GM04504 (cell line): ENCODE measurements at regions not wholly inside any gene's neighbourhood (a gene's known extent, or its start where the extent isn't known, plus 50 kb on each side); places are given as distances from the start of the nearest gene placed in this dataset.
"Not testable (repeated sequence)": the region's sequence is repeated elsewhere in the genome, so short reads cannot be mapped to it uniquely, and the experiment has no call there.

Experiments used
- DNase-seq: peaks from one replicate; pipeline ENCODE4 v3.0.0-alpha.2; 2012; ENCODE audit warnings: low read depth

GRCh38 chr22:45061332-45061731 is 51.5 kb upstream of the PHF21B start:
- DNase-seq: no peak

DNA sequence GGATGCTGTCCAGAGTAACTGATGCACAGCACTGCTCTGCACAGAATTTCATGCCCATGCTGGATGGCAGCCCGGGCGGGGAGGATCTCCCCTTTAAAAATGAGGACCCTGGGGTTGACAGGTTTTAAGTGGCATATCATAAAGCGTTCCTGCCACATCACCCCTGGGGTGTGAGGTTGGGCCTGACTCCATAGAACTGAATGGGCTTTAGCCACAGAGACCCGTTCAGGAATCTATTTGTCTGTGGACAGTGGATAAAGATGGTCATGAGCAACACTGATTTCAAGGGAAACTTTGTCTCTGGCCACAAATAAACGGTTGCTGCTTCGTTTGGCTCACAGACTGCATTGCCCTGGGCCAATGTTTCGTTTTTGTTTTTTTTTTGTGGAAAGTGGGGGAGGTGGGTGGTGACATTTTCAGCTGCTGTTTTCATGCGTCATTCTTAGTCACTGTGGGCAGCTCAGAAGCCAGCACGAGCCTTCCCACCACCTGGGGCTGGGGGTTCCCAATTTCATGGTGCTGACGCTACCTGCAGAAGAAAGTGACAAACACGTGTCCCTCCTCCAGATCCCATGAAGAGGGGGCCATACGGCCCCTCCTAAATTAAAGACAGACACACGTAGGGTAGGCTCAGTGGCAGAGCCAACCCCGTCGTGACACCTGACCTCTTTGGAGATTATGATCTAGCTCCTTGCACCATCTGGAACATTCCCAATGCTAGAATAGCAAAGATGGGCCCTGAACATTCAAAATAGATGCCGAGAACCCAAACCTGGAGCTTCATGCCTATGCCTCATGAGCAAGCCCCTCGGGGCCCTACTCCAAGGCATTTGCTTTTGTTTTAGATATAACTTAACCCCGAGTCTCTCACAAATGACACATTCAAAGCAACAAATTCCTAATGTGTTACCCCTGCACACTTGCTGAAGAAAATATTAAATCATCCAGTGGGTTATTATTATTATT is 54.8 kb upstream of the PHF21B start:
- DNase-seq: peak; percentile 34

GRCh38 chr22:45065726-45066125 is 55.9 kb upstream of the PHF21B start:
- DNase-seq: no peak

DNA sequence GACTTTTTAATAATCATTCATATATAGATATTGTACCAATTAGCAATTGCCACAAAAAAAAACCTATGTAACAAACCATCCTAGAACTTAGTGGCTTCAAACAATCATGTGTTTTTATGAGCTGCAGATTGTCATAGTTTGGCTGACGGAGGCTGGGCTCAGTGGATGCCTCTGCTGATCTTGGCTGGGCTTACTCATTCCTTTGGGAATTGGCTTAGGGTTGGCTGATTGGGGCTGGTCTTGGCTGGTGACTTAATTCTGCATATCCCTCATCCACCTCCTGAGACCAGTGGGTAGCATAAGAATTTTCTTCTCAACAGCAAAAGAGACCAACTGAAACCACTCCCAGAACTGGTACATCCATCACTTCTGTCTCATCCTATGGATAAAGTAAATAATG is 57.9 kb upstream of the PHF21B start:
- DNase-seq: no peak

DNA sequence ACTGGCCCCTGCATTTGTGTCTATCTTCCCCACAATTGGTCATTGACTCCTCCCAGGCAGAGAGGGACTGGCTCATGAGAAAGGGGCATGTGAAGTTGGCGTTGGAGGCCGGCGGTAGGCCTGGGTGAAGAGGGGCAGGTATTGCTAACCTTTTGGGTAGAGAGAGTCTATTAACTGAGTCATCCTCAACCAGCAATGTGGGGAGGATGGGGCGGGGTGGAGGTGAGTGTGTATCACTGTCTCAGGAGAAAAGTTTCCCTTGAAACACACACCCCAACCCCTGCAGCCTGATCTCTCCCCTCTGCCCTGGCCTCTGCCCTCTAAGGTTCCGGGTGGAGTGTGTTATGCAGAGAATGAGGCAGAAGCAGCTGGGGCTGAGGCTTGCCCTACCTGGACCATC is 60.1 kb upstream of the PHF21B start:
- DNase-seq: no peak

DNA sequence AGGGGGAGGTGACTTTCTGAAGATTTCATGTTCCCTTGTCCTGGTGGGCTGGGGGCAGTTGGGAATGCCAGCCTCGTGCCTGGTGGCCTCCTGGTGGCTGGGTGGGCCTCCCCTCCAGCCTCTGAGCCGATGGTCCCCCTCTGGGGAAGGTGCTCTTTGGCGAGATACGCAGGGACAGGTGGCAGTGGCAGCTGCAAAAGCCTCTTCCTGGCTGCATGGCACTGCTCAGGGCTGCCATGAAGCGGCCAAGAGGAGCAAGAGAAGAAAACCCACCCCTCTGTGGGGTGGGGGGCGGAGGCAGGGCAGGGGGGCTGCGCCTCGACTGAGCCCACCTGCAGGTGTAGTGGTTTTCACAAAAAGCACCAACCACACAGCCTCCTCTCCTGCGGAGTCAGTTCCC is 61.8 kb upstream of the PHF21B start:
- DNase-seq: no peak

- DNase-seq: peak; percentile 41
Observed at GRCh38 chr22:45072322-45072903, 62.6 kb upstream of the PHF21B start.

DNA sequence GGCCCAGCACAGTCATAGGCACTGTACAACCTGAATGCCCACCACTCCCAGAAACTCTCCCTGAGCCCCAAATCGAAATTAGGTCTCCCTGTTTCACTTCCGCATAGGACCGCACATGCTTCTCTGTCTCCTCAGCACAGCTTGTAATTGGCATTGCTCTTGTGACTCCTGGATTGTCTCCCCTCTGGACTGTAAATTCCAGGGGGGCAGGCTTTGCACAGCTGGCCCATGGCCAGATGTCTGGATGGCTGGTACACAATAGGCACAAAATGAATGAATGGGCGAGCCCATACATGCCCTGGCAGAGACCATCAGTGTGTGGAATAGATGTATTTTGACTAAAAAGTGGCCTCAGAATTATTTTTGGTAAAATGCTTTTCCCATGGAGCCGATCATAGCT is 63.3 kb upstream of the PHF21B start:
- no peak for DNase-seq

DNA sequence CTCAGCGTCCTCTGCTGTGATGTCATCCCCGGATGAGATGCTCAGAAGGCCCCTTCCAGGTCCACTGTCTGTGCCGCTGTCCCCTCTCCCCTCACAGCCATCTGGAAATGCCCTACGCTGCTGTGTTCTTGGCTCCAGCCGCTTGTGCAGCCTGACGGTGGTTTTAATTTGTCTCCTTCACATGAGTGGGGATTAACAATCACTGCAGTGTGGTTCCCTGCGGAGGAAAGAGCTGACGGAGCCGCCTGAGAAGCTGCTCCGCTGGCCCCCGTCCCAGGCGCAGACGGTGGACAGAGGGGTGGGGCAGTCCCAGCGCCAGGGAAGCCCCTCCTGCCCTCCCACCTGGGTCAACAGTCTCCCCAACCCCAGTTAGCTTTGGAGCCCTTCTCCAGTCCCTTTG is 67.5 kb upstream of the PHF21B start:
- no peak for DNase-seq

DNA sequence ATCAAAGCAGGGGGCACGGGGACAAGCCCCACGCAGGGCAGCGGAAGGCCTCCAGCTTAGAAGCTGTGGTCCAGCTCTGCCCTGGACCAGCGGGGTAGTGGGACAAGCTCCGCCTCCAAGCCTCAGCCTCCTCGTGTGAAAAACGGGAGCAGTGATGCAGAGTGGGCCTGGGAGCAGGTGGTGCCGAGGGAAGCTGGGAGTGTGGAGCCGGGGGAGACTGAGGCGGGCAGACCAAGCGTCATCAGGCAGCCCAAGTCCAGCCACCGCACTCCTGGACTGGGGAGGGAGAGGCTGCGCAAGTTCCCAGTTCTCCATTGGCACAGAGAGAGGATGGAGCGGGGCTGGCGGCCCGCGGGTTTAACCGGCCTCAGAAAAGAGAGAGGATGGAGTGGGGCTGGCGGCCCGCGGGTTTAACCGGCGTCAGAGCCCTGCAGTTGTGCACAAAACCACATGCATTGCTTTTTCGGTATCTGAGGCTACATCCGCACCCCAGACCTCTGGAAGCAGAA is 68.1 kb upstream of the PHF21B start:
- no peak for DNase-seq

DNA sequence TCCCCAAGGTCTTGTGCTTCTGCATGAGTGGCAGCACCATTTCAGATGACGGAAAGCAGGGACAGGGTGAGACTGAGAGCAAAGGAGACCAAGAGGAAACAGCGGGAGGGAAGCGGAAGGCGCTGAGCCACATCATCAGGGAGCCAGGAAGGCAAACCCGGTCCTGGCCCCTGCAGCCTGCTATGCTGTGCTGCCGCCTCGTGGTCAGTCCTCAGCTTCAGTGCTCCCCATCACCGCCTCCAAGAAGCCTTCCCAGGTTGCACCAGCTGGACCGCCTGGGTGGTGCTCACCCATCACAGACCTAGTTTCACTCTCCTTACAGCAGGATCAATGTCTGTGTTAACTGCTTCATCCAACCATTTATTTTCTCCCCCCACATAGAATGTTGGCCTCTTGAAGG is 73.0 kb upstream of the PHF21B start:
- no peak for DNase-seq

- DNase-seq: peak; percentile 47
Observed at GRCh38 chr22:45083659-45084305, 74.0 kb upstream of the PHF21B start.

DNA sequence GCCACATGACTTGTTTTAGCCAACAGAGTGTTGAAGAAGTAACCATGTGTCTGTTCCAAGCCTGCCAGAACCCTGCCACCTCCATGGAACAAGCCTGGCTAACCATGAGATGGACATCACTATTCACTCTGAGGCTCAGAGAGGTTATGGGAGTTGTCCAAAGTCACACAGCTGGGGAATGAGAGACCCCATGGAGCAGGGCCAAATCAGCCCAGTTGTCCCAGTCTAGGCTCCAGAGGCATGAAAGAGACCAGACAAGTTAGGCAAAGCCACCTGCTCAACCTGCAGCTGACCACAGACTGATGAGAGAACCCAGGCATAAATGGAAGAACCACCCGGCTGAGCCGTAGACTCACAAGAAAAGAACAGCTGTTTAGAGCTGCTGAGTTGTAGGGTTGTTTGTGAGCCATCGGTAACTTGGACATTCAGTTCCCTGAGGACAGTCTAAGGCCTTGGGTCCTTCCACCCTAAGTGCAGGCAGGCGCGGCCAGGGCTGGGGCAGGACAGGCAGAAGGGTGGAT is 74.7 kb upstream of the PHF21B start:
- DNase-seq: no peak

GRCh38 chr22:45087802-45088201 is 75.9 kb upstream of the NUP50 start:
- no peak for DNase-seq

DNA sequence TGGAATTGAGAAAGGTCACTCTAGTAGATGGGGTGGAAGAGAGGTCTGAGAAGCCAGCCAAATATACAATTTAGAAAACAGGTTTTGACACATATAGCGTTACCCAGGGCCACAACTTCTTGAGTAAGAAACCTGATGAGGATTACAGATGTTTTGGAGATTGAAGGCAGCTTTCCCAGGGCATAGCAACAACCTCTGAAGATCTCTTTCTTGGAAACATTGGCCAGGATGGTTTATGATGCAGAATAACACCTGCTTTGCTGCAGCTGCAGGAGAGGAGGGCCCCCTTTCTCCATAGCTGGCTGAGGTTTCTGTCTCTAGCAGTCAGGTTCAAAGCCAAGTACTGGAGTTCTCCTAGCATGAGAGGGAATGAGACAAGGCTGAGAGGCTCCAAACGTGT is 75.1 kb upstream of the NUP50 start:
- DNase-seq: no peak

DNA sequence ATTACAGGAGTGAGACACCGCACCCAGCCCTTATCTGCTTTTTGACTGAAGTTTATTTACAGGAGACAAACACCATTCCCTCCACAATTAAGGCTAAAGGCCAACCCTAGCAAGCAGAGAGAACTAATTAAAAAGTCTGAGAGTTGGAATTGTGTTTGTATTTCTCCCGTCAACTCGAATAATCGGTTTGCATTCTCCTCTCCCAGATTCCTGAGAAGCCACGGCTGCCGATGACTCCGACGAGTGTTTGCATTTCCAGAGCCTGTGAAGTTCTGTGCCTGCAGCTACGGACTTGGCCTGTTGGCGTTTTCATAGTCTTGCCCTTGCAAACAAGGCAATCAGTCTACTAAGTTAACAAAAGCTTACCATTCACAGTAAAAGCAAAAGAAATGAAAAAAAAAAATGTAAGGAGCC is 73.2 kb upstream of the NUP50 start:
- no peak for DNase-seq

DNA sequence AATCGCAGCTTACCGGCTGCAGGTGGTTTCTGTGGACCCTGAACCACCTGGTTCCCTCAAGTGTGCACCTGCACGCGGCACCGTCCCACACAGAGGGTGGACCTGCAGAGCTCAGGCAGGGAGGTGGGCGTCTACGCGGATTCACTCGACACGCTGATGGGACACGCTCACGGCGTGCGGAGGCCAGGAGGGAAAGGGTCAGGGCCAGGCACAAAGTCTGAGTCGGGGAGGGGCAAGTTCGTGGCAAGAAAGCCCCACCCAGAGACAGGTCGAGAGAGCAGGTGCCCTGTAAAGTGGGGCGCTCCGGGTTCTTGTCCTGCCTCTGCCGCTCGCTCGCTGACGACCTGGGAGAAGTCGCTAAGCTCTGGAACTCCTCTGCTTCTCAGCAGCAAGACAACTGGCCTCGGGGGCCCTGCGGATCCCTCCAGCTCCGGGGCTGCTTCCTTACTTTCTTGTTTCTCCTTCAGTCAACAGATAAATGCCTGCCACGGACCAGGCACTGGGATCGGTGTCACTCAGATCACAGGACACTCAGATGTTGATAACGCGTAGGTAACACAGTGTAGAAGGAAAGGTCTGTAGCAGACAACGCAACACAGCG is 72.4 kb upstream of the NUP50 start:
- no peak for DNase-seq

GRCh38 chr22:45091875-45092274 is 71.8 kb upstream of the NUP50 start:
- DNase-seq: not testable (repeated sequence)

DNA sequence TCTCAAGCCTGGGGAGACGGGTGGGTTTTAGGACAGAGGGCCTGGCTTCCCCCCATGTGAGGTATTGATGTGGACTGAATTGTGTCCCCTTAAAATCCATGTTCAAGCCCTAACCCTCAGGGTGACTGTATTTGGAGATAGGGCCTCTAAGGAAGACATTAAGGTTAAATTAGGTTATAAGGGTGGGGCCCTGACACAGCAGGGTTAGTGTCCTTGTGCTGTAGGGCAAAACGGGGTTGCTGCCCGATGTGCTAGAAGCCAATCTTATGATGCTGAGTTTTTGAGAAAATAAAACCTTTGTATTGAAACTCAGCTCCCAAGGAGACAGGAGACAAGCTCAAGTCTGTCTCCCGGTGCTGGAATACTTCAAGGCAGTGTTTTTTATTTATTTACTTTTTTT is 71.1 kb upstream of the NUP50 start:
- DNase-seq: no peak

GRCh38 chr22:45093609-45094008 is 70.1 kb upstream of the NUP50 start:
- no peak for DNase-seq

GRCh38 chr22:45094081-45094720 is 69.5 kb upstream of the NUP50 start:
- no peak for DNase-seq

GRCh38 chr22:45094825-45095224 is 68.9 kb upstream of the NUP50 start:
- no peak for DNase-seq
